H1 (cell line): ENCODE measurements at regions not wholly inside any gene's neighbourhood (a gene's known extent, or its start where the extent isn't known, plus 50 kb on each side); places are given as distances from the start of the nearest gene placed in this dataset.

Source experiments
- CBX8 ChIP-seq: fragments of 300-800, 300-1000 bp; sonication (generic); IDR thresholded peaks from 2 replicates; pipeline ENCODE4 v1.7.1; 2016; ENCODE audit warnings: low read depth, low read length, borderline replicate concordance
- CHD2 ChIP-seq: IDR thresholded peaks from 2 replicates; pipeline ENCODE4 v1.6.1; 2012; ENCODE audit warnings: low read length, improper control_type of control experiment
- CREB1 ChIP-seq: IDR thresholded peaks from 2 replicates; pipeline ENCODE4 v1.6.1; 2012; ENCODE audit warnings: inconsistent platforms
- CTCF ChIP-seq, 3 experiments: IDR thresholded peaks; 1 replicate in 2 of 3; 2 replicates in 1 of 3; pipeline versions ENCODE4 v1.5.1 to v1.6.1; 2011; ENCODE audit warnings: low read length in 3 of 3, mild to moderate bottlenecking in 3 of 3, inconsistent platforms in 2 of 3, low read depth in 1 of 3, moderate library complexity in 1 of 3; ENCODE audit not compliant: insufficient read depth in 1 of 3; ENCODE audit errors: control extremely low read depth in 1 of 3
- GABPA ChIP-seq: IDR thresholded peaks from 2 replicates; pipeline ENCODE4 v1.6.1; 2011; ENCODE audit warnings: mild to moderate bottlenecking, low read length, moderate library complexity, borderline replicate concordance; ENCODE audit not compliant: insufficient read depth
- SP2 ChIP-seq: IDR thresholded peaks from 2 replicates; pipeline ENCODE4 v1.6.1; 2012; ENCODE audit warnings: mild to moderate bottlenecking, low read length, inconsistent platforms
- SRF ChIP-seq: IDR thresholded peaks from 2 replicates; pipeline ENCODE4 v1.6.1; 2011; ENCODE audit warnings: mild to moderate bottlenecking, low read depth, low read length, moderate library complexity
- TAF1 ChIP-seq: IDR thresholded peaks from 2 replicates; pipeline ENCODE4 v1.6.1; 2011; ENCODE audit warnings: mild to moderate bottlenecking, low read depth, low read length
- TF ChIP-seq, protein P1 (sequence below): IDR thresholded peaks from 2 replicates; pipeline ENCODE4 v1.6.1; 2011; ENCODE audit warnings: low read length, improper control_type of control experiment

- TF ChIP-seq CTCF (IDR thresholded peaks at IDR 0.05; ENCODE audit: control extremely low read depth in 1 of 3, insufficient read depth in 1 of 3, low read depth in 1 of 3, low read length in 3 of 3) (no peak), SRF (no peak), GABPA (no peak), TAF1 (no peak), CREB1 (no peak), CBX8 (no peak), SP2 (no peak), CHD2 (no peak)
- TF ChIP-seq, protein P1, sequence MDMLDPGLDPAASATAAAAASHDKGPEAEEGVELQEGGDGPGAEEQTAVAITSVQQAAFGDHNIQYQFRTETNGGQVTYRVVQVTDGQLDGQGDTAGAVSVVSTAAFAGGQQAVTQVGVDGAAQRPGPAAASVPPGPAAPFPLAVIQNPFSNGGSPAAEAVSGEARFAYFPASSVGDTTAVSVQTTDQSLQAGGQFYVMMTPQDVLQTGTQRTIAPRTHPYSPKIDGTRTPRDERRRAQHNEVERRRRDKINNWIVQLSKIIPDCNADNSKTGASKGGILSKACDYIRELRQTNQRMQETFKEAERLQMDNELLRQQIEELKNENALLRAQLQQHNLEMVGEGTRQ, result no peak
Observed at GRCh38 chr1:105684714-105685113, 1371.8 kb upstream of the PRMT6 start.
